ENCODE measurements at regions not wholly inside any gene's neighbourhood (a gene's known extent, or its start where the extent isn't known, plus 50 kb on each side); places are given as distances from the start of the nearest gene placed in this dataset.

DNA sequence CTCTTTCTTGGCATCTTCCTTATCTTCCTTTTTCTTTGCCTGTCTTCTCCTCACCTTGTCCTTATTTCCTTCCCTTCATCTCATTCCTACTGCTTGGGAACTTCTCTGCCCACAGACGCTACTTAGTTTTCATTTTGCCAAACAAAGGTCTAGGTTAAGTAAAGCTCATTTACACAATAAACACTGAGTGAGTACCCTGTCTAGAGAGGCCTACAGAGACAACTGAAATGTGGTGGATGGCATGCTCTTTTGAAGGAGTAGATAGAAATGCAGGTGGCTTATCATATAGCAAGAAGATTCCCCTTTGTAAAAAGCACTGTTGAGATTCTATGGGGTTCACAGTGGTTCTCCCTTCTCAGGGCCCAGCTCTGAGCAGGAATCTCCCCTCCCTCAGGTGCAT lies 319.0 kb downstream of the CNTN3 start:
- TF ChIP-seq, protein P1, sequence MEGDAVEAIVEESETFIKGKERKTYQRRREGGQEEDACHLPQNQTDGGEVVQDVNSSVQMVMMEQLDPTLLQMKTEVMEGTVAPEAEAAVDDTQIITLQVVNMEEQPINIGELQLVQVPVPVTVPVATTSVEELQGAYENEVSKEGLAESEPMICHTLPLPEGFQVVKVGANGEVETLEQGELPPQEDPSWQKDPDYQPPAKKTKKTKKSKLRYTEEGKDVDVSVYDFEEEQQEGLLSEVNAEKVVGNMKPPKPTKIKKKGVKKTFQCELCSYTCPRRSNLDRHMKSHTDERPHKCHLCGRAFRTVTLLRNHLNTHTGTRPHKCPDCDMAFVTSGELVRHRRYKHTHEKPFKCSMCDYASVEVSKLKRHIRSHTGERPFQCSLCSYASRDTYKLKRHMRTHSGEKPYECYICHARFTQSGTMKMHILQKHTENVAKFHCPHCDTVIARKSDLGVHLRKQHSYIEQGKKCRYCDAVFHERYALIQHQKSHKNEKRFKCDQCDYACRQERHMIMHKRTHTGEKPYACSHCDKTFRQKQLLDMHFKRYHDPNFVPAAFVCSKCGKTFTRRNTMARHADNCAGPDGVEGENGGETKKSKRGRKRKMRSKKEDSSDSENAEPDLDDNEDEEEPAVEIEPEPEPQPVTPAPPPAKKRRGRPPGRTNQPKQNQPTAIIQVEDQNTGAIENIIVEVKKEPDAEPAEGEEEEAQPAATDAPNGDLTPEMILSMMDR (conservative IDR thresholded peaks at IDR 0.05) = no peak
- no peak overlapping the region for H3K27ac ChIP-seq

DNA sequence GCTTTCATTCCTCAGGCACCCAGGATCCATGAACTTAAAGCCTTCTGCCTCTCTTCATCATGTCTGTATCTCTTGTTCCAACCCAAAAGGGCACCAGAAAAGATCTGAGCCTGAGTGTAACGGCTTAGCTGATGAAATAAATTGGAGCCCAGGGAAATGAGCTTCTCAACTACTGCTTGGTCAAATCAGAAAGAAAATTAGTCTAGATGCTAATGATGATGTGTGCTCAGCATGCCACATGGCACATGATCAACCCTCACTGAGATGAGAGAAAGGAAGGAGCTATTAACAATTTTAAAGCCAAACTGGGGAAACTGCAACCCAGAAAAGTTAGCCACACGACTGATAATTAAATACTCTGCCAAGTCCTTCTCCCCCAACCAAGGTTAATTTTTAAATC lies 325.7 kb downstream of the CNTN3 start:
- TF ChIP-seq, protein P1 (conservative IDR thresholded peaks at IDR 0.05) = no peak
- no peak overlapping the region for H3K27ac ChIP-seq

DNA sequence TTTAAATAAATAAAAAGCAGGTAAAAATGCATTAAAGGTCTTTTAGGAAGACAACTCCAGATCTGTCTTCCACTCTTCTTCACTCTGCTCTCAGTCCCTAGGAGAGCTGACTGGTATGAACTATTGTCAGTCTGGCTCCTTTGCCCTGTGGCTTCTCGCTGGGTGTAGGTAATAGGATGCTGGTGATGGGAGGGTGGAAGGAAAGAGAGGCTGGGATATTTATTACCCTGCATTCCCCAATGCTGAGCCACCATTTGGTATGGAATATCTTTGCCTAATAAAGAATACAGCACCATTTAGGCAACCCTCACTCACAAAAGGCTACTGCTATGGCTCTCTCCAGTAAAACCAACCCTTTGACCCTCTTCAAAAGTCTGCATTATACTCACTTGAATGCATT lies 326.9 kb downstream of the CNTN3 start:
- H3K27ac ChIP-seq = no peak overlapping the region
- TF ChIP-seq, protein P1 (conservative IDR thresholded peaks at IDR 0.05) = no peak

DNA sequence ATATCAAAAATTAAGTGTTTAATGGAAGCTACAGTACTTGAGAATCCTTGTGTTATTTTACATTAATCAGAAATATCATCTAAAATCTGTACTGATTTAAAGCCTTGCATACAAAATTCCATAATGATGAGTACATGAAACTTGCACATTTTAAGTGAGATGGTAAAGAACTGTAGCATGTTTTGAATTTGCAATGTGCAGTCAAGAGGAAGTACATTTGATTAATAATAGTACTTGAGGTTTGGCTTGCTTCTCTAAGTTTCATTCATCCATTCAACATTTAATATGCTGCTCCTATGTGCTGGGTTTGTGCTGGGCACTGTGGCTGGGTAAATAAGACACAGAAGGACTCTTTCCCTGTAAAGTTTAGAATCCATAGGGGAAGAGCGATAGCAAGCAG lies 332.3 kb downstream of the CNTN3 start:
- TF ChIP-seq, protein P1 (conservative IDR thresholded peaks at IDR 0.05) = no peak
- no peak overlapping the region for H3K27ac ChIP-seq

DNA sequence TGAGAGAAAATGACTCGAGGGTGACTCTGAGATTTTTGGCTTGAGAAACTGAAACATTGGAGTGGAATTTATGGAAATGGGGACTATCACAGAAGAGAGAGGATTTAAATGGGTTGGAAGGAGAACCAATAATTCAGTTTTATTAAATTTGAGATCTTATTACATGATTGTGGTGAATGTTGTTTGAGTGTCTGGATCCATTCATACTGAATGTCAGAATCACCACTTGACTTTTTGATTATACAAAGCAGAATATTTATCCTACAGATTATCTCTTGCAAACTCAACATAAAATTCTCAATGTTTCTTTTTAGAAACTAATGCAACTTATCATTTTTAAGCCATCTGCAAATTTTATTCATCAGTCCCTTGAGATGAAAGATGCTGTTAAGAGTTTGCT lies 332.8 kb downstream of the CNTN3 start:
- H3K27ac ChIP-seq = no peak overlapping the region
- TF ChIP-seq, protein P1 (conservative IDR thresholded peaks at IDR 0.05) = no peak

DNA sequence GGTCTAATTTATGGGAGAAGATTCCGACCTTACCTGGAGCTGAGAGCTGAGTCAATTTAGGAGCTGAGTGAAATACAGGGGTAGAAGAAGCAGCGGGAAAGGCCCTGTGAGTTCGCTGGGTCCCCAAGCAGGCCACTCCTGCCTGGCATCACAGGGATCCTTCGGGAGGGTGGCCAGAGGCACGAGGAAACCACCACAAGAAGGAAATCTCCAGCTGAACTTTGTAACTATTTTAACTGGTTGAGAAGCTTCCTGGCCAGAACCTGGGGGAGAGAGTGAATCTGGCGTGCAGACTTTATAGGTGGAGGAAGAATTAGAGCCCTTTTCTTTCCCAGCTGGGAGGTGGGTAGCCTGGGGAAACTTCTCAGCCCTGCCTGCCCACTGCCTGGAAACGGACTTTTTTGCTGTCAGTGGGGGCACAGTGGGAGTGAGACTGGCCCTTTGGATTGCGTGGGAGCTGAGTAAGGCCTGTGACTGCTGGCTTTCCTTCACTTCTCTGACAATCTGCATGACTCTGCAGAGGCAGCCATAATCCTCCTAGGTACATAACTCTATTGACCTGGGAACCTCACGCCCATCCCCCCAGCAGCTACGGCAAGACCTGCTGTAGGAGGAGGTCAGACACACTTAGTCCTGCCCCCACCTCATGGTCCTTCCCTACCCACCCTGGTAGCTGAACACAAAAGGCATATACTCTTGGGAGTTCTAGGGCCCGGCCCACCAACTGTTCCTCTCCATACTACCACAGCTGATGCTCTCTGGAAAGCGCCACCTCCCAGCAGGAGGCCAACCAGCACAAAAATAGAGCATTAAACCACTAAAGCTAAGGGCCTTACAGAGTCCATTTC lies 340.7 kb downstream of the CNTN3 start:
- H3K27ac ChIP-seq = no peak overlapping the region
- TF ChIP-seq, protein P1 (conservative IDR thresholded peaks at IDR 0.05) = no peak

DNA sequence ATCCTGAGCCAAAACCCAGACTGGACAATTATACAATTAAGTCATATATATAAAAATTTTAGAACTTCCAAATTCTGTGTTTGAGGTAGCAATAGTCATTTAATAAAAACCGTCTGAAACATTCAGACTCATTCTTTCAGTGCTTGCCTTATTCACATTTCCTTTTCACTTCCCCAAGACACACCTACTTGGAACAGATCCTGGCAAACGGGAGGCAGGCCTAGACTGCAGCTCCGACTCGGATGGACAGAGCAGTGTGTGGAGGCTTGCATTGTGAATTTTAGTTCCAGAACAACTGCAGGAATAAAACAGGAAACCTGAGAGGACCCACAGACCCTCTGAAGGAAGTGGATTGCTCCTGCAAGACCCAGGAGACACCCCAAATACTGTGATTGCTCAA lies 341.4 kb downstream of the CNTN3 start:
- no peak overlapping the region for H3K27ac ChIP-seq
- TF ChIP-seq, protein P1 (conservative IDR thresholded peaks at IDR 0.05) = no peak
